Ascending aorta (tissue), 2 donors: ENCODE measurements at regions not wholly inside any gene's neighbourhood (a gene's known extent, or its start where the extent isn't known, plus 50 kb on each side); places are given as distances from the start of the nearest gene placed in this dataset.

Experiments
- DNase-seq, 2 donors: peaks; one replicate each; pipeline ENCODE4 v3.0.0-alpha.2; 2019; ENCODE audit warnings: low spot score in 2 of 2
- H3K27ac ChIP-seq, 2 donors: fragments of 200-600 bp; sonication (generic); one replicate each; pipeline ENCODE4 v1.5.1; 2016 to 2017; ENCODE audit warnings: mild to moderate bottlenecking in 1 of 2
- H3K27me3 ChIP-seq: fragments of 200-600 bp; sonication (generic); one replicate; pipeline ENCODE4 v1.5.1; 2017
- H3K36me3 ChIP-seq, 2 donors: fragments of 200-600 bp; sonication (generic); one replicate each; pipeline ENCODE4 v1.5.1; 2016
- H3K4me1 ChIP-seq, 2 donors: fragments of 200-600 bp; sonication (generic); one replicate each; pipeline ENCODE4 v1.5.1; 2016 to 2017; ENCODE audit warnings: mild to moderate bottlenecking in 1 of 2
- H3K4me3 ChIP-seq, 2 donors: fragments of 200-600 bp; sonication (generic); one replicate each; pipeline ENCODE4 v1.5.1; 2016 to 2017; ENCODE audit warnings: mild to moderate bottlenecking in 1 of 2
- H3K9me3 ChIP-seq, 2 donors: fragments of 200-600 bp; sonication (generic); one replicate each; pipeline ENCODE4 v1.5.1; 2016
- intact Hi-C: fragments of 100-400 bp; cut with DNase I; formaldehyde crosslinking; loops from one replicate; pipeline ENCODE4 v1.15.1; 2023
- TF ChIP-seq, protein P1 (sequence below), 3 experiments: fragments of 200-600 bp in 2 of 3; fragments of 450-650 bp in 1 of 3; sonication (generic) in 2 of 3; IDR thresholded peaks; one replicate each; pipeline ENCODE4 v1.5.1; 2016 to 2019; ENCODE audit warnings: antibody characterized with exemption in 3 of 3, mild to moderate bottlenecking in 1 of 3, moderate library complexity in 1 of 3

DNA sequence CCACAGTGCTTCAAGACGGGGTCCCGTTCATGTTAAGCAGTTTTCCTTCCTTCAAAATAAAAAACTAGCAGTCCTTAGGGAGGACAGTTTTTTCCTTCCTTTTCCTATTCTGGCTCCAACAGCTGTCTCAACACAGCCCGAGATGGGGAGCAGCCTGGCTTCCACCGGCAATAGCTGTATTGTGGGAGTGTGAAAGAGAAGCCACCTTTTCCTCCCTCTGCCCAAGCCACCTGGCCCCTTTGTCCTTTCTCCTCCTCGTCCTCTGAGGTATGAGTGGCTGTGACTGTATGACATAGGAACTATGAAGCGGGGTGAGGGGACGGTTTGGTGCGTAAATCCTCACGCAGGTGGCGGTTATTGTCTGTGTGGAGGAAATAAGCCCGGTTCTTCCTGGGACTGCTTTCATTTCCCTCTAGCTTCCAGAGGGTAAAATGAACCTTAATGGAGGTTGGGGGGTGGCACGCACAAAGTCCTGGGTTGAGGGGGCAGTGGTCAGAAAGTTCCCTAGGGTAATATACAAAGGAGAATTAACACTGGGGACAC is 292.0 kb upstream of the DMRT1 start:
- intact Hi-C loops: loop anchor here (5.0 kb wide), 1 partner anchor 77 kb away; no protein-coding TSS in a partner anchor
- Histone ChIP-seq H3K4me1 (peaks cover 3 to 17% of the 10 kb centered on the region in 2 donors), H3K4me3 (no peak overlapping the region), H3K36me3 (no peaks in the 10 kb centered on the region), H3K9me3 (no peaks in the 10 kb centered on the region), H3K27me3 (no peaks in the 10 kb centered on the region), H3K27ac (no peak overlapping the region)
- no peak for DNase-seq
- TF ChIP-seq, protein P1, sequence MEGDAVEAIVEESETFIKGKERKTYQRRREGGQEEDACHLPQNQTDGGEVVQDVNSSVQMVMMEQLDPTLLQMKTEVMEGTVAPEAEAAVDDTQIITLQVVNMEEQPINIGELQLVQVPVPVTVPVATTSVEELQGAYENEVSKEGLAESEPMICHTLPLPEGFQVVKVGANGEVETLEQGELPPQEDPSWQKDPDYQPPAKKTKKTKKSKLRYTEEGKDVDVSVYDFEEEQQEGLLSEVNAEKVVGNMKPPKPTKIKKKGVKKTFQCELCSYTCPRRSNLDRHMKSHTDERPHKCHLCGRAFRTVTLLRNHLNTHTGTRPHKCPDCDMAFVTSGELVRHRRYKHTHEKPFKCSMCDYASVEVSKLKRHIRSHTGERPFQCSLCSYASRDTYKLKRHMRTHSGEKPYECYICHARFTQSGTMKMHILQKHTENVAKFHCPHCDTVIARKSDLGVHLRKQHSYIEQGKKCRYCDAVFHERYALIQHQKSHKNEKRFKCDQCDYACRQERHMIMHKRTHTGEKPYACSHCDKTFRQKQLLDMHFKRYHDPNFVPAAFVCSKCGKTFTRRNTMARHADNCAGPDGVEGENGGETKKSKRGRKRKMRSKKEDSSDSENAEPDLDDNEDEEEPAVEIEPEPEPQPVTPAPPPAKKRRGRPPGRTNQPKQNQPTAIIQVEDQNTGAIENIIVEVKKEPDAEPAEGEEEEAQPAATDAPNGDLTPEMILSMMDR (IDR thresholded peaks at IDR 0.05): no peak

DNA sequence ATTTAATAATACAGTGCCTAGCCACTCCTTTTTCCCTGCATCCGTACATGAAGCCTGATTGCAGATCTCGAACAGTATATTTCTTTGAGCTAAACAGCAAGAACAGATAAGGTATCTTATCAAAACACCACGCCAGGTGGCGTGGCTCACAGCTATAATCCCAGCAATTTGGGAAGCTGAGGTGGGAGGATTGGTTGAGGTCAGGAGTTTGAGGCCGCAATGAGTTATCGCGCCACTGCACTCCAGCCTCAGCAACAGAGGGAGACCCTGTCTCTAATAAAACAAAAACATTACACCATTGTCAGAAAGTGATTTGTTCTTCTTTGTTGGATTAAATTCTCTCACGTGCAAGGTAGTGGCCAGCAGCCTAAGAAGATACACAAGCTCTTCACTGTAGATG is 291.2 kb upstream of the DMRT1 start:
- TF ChIP-seq, protein P1 (IDR thresholded peaks at IDR 0.05): no peak
- Histone ChIP-seq H3K4me3 (no peak overlapping the region), H3K4me1 (peaks cover 3 to 14% of the 10 kb centered on the region in 2 donors), H3K9me3 (no peaks in the 10 kb centered on the region), H3K27ac (no peak overlapping the region), H3K36me3 (no peaks in the 10 kb centered on the region), H3K27me3 (no peaks in the 10 kb centered on the region)
- intact Hi-C loops: loop anchor here (5.0 kb wide), 1 partner anchor 168 kb away; no protein-coding TSS in a partner anchor
- DNase-seq: no peak

DNA sequence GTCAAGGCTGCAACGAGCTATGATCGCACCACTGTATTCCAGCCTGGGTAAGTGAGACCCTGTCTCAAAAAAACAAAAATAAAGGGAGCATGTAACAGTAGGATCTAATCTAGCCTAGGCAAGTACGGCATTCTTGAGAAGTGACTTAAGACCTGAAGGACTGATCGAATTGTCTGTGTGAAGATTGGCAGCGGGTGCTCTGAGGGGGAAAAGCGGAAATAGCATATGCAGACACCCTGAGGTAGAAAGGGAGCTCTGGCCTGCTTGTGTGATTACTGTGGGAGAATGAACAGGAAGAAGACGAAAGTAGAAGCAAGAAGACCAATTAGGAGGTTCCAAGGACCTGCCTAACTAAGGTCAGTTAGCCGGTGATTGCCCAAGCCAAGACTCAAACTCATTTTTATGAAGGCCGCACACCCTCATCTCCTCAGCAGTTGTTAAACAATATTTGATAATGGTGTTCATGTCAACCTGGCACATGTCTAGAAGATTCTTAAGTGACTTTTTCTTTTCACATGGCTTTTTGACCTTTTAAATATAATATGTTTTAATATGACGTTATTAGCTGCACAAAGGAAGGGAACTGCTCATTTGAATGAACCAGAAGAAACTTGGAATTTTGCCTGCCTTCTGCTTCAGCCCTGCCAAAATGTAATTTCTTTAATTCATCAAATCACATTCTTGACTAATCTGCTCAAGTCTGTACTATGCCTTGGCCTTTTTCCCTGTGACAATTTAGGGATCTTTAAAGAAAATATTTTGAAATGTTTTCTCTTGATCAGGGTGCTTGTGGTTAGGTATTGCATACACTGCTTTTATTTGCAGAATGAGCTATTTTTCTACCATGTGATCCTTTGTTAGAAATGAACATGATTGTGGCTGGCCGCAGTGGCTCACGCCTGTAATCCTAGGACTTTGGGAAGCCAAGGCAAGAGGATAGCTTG is 289.2 kb upstream of the DMRT1 start:
- DNase-seq: no peak
- Histone ChIP-seq H3K27ac (no peak overlapping the region), H3K4me3 (no peak overlapping the region), H3K4me1 (peaks cover 0 to 2% of the 10 kb centered on the region in 2 donors), H3K36me3 (no peaks in the 10 kb centered on the region), H3K27me3 (no peaks in the 10 kb centered on the region), H3K9me3 (no peaks in the 10 kb centered on the region)
- intact Hi-C loops: loop anchor here (5.0 kb wide), 1 partner anchor 170 kb away; no protein-coding TSS in a partner anchor
- TF ChIP-seq, protein P1 (IDR thresholded peaks at IDR 0.05): no peak

DNA sequence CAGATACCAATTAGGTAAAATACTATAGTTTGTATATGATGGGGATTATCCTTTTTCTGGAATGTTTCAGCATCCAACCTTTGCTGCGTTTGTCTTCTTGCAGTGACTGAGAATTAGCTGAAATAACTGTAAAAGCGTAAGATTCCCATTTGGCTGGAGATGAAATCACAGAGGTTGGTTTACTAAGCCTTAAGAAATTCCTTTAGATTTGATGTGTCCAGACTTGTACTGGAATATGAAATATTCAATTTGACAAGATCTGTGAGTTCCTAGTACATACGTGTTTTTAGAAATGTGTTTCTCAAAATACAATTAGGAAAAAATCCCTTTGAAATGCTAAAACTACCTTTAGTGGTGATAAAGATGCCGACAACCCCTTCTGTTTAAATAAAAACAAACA is 286.0 kb upstream of the DMRT1 start:
- intact Hi-C loops: no loop called here
- Histone ChIP-seq H3K27ac (no peak overlapping the region), H3K27me3 (no peaks in the 10 kb centered on the region), H3K4me1 (no peaks in the 10 kb centered on the region), H3K4me3 (no peak overlapping the region), H3K9me3 (no peaks in the 10 kb centered on the region), H3K36me3 (no peaks in the 10 kb centered on the region)
- DNase-seq: no peak
- TF ChIP-seq, protein P1 (IDR thresholded peaks at IDR 0.05): no peak

DNA sequence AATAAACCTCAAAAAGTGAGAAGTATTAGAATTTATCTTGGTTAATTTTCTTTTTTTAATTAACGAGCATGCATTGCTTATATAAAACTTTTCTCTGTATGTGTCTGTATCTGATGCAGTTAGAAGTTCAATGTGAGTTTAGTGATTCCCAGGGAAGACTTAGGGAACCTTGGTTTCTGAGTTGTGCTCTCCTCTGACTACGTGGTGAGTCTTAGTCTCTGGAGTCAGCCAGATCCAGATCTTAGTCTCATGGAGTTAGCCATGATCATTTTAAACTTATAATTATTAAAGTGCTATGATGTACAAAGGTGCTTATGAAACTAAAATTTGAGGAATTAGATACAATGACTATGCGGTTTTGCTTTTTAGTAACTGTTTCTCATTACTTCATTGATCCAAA is 285.3 kb upstream of the DMRT1 start:
- intact Hi-C loops: no loop called here
- H3K27me3 ChIP-seq: no peaks in the 10 kb centered on the region
- H3K27ac ChIP-seq: no peak overlapping the region
- TF ChIP-seq, protein P1 (IDR thresholded peaks at IDR 0.05): no peak
- no peak overlapping the region for H3K4me3 ChIP-seq
- no peak for DNase-seq
- H3K9me3 ChIP-seq: no peaks in the 10 kb centered on the region
- H3K4me1 ChIP-seq: no peaks in the 10 kb centered on the region
- H3K36me3 ChIP-seq: no peaks in the 10 kb centered on the region
